H1 (cell line): ENCODE measurements at regions not wholly inside any gene's neighbourhood (a gene's known extent, or its start where the extent isn't known, plus 50 kb on each side); places are given as distances from the start of the nearest gene placed in this dataset.

ENCODE experiments used
- CTCF ChIA-PET: fragments of 300-600 bp; sonication (Branson Sonifier 250); formaldehyde crosslinking; loops from one replicate; lab custom pipeline; 2021; ENCODE audit not compliant: partially characterized antibody; lab: Charles Lee
- POLR2A ChIA-PET: fragments of 300-600 bp; sonication (Branson Sonifier 250); formaldehyde crosslinking; loops from one replicate; lab custom pipeline; 2021; ENCODE audit warnings: inconsistent platforms; ENCODE audit not compliant: partially characterized antibody; lab: Charles Lee
- DNase-seq, 2 experiments: peaks; one replicate each; pipeline versions ENCODE4 v3.0.0 to v3.0.0-alpha.2; 2010 to 2022; ENCODE audit warnings: low spot score in 2 of 2, low read depth in 1 of 2, mixed read lengths in 1 of 2
- FAIRE-seq: peaks from 2 replicates; lab custom pipeline; 2011; peaks lifted over from hg19 to GRCh38; lab: Jason Lieb, UNC
- H2AFZ ChIP-seq: 2 replicates; pipeline ENCODE4 v1.8.1; 2012; ENCODE audit warnings: low read length, inconsistent platforms
- H2AK5ac ChIP-seq: 2 replicates; pipeline ENCODE4 v1.6.1; 2013; ENCODE audit warnings: low read depth, low read length
- H2BK120ac ChIP-seq: replicated peaks from 2 replicates; pipeline ENCODE3; 2013; ENCODE audit warnings: low read depth, low read length, inconsistent platforms
- H2BK12ac ChIP-seq: 2 replicates; pipeline ENCODE4 v1.6.1; 2013; ENCODE audit warnings: low read depth, low read length
- H2BK15ac ChIP-seq: 2 replicates; pipeline ENCODE4 v1.6.1; 2013; ENCODE audit warnings: low read length
- H2BK20ac ChIP-seq: 2 replicates; pipeline ENCODE4 v1.6.1; 2013; ENCODE audit warnings: low read length
- H2BK5ac ChIP-seq: 2 replicates; pipeline ENCODE4 v1.6.1; 2013; ENCODE audit warnings: low read depth, low read length
- H3K14ac ChIP-seq: 2 replicates; pipeline ENCODE4 v1.6.1; 2013; ENCODE audit warnings: inconsistent platforms; ENCODE audit not compliant: insufficient read length
- H3K18ac ChIP-seq: 2 replicates; pipeline ENCODE4 v1.6.1; 2013; ENCODE audit warnings: low read length; ENCODE audit errors: extremely low read depth
- H3K23ac ChIP-seq: 2 replicates; pipeline ENCODE4 v1.6.1; 2013; ENCODE audit warnings: inconsistent platforms; ENCODE audit not compliant: insufficient read length
- H3K23me2 ChIP-seq: 2 replicates; pipeline ENCODE4 v1.6.1; 2013; ENCODE audit warnings: low read depth, low read length
- H3K27ac ChIP-seq: 2 replicates; pipeline ENCODE4 v1.6.1; 2011; ENCODE audit warnings: low read depth, low read length, inconsistent platforms
- H3K27me3 ChIP-seq, 4 experiments: replicated peaks in 1 of 4; 1 replicate in 1 of 4; 2 replicates in 3 of 4; pipeline versions ENCODE4 v1.6.1 to v1.8.1; 2011 to 2013; ENCODE audit warnings: low read length in 3 of 4, mild to moderate bottlenecking in 3 of 4, inconsistent platforms in 2 of 4, mixed read lengths in 2 of 4, moderate library complexity in 1 of 4; ENCODE audit not compliant: control insufficient read depth in 3 of 4, insufficient read depth in 3 of 4; ENCODE audit errors: extremely low read depth in 1 of 4
- H3K36me3 ChIP-seq, 4 experiments: 2 replicates each; pipeline versions ENCODE4 v1.6.1 to v1.8.1; 2011 to 2013; ENCODE audit warnings: mild to moderate bottlenecking in 4 of 4, low read length in 3 of 4, moderate library complexity in 2 of 4, control low read depth in 1 of 4, inconsistent platforms in 1 of 4; ENCODE audit not compliant: insufficient read depth in 4 of 4, control insufficient read depth in 2 of 4
- H3K4ac ChIP-seq: replicated peaks from 2 replicates; pipeline ENCODE3; 2013; ENCODE audit warnings: low read length, low read depth, mixed read lengths, inconsistent platforms; ENCODE audit not compliant: insufficient read length
- H3K4me1 ChIP-seq, 4 experiments: replicated peaks in 1 of 4; 1 replicate in 1 of 4; 2 replicates in 3 of 4; pipeline versions ENCODE4 v1.6.1 to v1.8.1; 2011 to 2013; ENCODE audit warnings: low read length in 3 of 4, inconsistent platforms in 2 of 4, mixed read lengths in 1 of 4; ENCODE audit not compliant: insufficient read depth in 4 of 4, control insufficient read depth in 3 of 4
- H3K4me2 ChIP-seq, 2 experiments: 2 replicates each; pipeline versions ENCODE4 v1.6.1 to v1.8.1; 2011 to 2013; ENCODE audit warnings: low read depth in 2 of 2, low read length in 2 of 2, control low read depth in 1 of 2, inconsistent platforms in 1 of 2, mild to moderate bottlenecking in 1 of 2; ENCODE audit not compliant: insufficient read depth in 1 of 2
- H3K4me3 ChIP-seq, 4 experiments: fragments of 200-600, 300-600 bp in 1 of 4; sonication (generic), shearing (Covaris generic), sonication (Bioruptor Twin) in 1 of 4; 2 replicates each; pipeline versions ENCODE4 v1.5.1 to v1.8.1; 2011 to 2016; ENCODE audit warnings: low read length in 4 of 4, low read depth in 3 of 4, control low read depth in 2 of 4, inconsistent platforms in 2 of 4, mild to moderate bottlenecking in 2 of 4, mixed read lengths in 1 of 4, moderate library complexity in 1 of 4; ENCODE audit not compliant: insufficient read depth in 2 of 4; ENCODE audit errors: extremely low read depth in 1 of 4
- H3K56ac ChIP-seq: replicated peaks from 2 replicates; pipeline ENCODE3; 2013; ENCODE audit warnings: low read depth, mild to moderate bottlenecking, mixed read lengths, low read length, inconsistent platforms; ENCODE audit not compliant: insufficient read length
- H3K79me1 ChIP-seq: 2 replicates; pipeline ENCODE4 v1.6.1; 2013; ENCODE audit warnings: low read depth, low read length, control low read depth
- H3K79me2 ChIP-seq, 2 experiments: 2 replicates each; pipeline versions ENCODE4 v1.6.1 to v1.8.1; 2012 to 2013; ENCODE audit warnings: low read length in 2 of 2, mild to moderate bottlenecking in 2 of 2, inconsistent platforms in 1 of 2; ENCODE audit not compliant: insufficient read depth in 2 of 2, control insufficient read depth in 1 of 2
- H3K9ac ChIP-seq, 4 experiments: replicated peaks in 1 of 4; 1 replicate in 1 of 4; 2 replicates in 3 of 4; pipeline versions ENCODE4 v1.6.1 to v1.8.1; 2011 to 2013; ENCODE audit warnings: low read depth in 3 of 4, low read length in 3 of 4, control low read depth in 2 of 4, mild to moderate bottlenecking in 2 of 4, moderate library complexity in 2 of 4, inconsistent platforms in 1 of 4; ENCODE audit errors: extremely low read depth in 1 of 4
- H3K9me3 ChIP-seq, 2 experiments: 2 replicates each; pipeline versions ENCODE4 v1.6.1 to v1.8.1; 2012 to 2013; ENCODE audit warnings: mild to moderate bottlenecking in 2 of 2, moderate library complexity in 2 of 2, control low read depth in 1 of 2, inconsistent platforms in 1 of 2, low read depth in 1 of 2, low read length in 1 of 2, mixed read lengths in 1 of 2; ENCODE audit not compliant: insufficient read depth in 2 of 2
- H4K20me1 ChIP-seq, 2 experiments: replicated peaks in 1 of 2; 2 replicates each; pipeline versions ENCODE3 to v1.8.1; 2011 to 2013; ENCODE audit warnings: inconsistent platforms in 2 of 2, low read length in 2 of 2, mild to moderate bottlenecking in 1 of 2; ENCODE audit not compliant: insufficient read depth in 2 of 2, control insufficient read depth in 1 of 2
- H4K5ac ChIP-seq: 2 replicates; pipeline ENCODE4 v1.6.1; 2013; ENCODE audit warnings: low read length, low read depth, mixed read lengths, inconsistent platforms; ENCODE audit not compliant: insufficient read length
- H4K8ac ChIP-seq: 2 replicates; pipeline ENCODE4 v1.8.0; 2013; ENCODE audit warnings: mild to moderate bottlenecking, moderate library complexity, low read length, inconsistent platforms; ENCODE audit not compliant: insufficient read depth; ENCODE audit errors: extremely low read depth
- H4K91ac ChIP-seq: replicated peaks from 2 replicates; pipeline ENCODE3; 2013; ENCODE audit warnings: low read length, mixed read lengths, inconsistent platforms; ENCODE audit not compliant: insufficient read length
- KDM1A ChIP-seq: fragments of 200-600, 300-600 bp; sonication (generic); IDR thresholded peaks from 2 replicates; pipeline ENCODE4 v1.7.1; 2016; ENCODE audit warnings: mild to moderate bottlenecking, low read length, borderline replicate concordance
- RAD21 ChIP-seq, 2 experiments: IDR thresholded peaks in 1 of 2; conservative IDR thresholded peaks in 1 of 2; 2 replicates each; pipeline ENCODE4 v1.6.1; 2011; ENCODE audit warnings: low read depth in 2 of 2, low read length in 2 of 2, improper control_type of control experiment in 1 of 2, inconsistent platforms in 1 of 2, mild to moderate bottlenecking in 1 of 2, moderate library complexity in 1 of 2
- WGBS, 2 experiments: shearing (Covaris generic) in 1 of 2; methylation state at CpG; one replicate each; pipeline versions ENCODE4 v1.1.6 to v1.1.7; 2013 to 2015; ENCODE audit warnings: low lambda C conversion rate in 2 of 2, mixed read lengths in 2 of 2, inconsistent platforms in 1 of 2, low coverage in 1 of 2, missing lambda C conversion rate in 1 of 2; ENCODE audit not compliant: insufficient replicate concordance in 2 of 2, insufficient coverage in 1 of 2, insufficient read length in 1 of 2; ENCODE audit errors: extremely low coverage in 1 of 2, missing lambda C conversion rate in 1 of 2; 5-methylcytosine and 5-hydroxymethylcytosine counted together
- TF ChIP-seq, protein P1 (sequence below), 3 experiments: IDR thresholded peaks; 1 replicate in 2 of 3; 2 replicates in 1 of 3; pipeline versions ENCODE4 v1.5.1 to v1.6.1; 2011; ENCODE audit warnings: low read length in 3 of 3, mild to moderate bottlenecking in 3 of 3, inconsistent platforms in 2 of 3, low read depth in 1 of 3, moderate library complexity in 1 of 3; ENCODE audit not compliant: insufficient read depth in 1 of 3; ENCODE audit errors: control extremely low read depth in 1 of 3

DNA sequence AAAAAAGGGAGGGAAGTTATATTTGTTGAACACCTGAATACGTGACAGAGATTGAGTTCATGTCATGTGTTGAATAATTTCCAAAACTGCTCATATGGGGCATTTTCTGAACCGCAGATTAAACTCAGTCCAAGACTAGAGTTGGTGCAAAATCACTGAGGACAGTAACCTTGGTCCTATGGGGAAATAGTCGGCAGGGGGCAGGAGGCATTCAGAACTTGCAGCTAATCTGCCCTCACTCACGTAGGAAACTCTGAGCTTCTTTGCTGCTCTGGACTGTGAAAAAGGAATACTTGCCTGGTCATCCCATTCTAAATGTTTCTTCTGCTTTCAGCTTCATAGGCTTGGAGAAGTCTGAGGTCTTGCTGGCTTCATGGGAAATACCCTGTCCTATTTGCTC lies 228.3 kb upstream of the ZP4 start:
- Histone ChIP-seq H3K27ac (no peak overlapping the region), H4K8ac (no peak overlapping the region), H2BK15ac (no peak overlapping the region), H3K4me3 (no peak overlapping the region), H3K4me1 (peaks cover 0 to 4% (median 0%) of the 10 kb centered on the region in 4 experiments; a peak in 2 of 7 replicates), H2AFZ (peak overlapping the region; percentile 35; the same call in 1 of the 2 replicates), H4K91ac (no peak overlapping the region), H3K23me2 (no peaks in the 10 kb centered on the region), H3K14ac (no peak overlapping the region), H2BK5ac (no peak overlapping the region), H3K79me1 (no peaks in the 10 kb centered on the region), H2BK20ac (no peak overlapping the region), H3K27me3 (no peaks in the 10 kb centered on the region), H4K20me1 (no peaks in the 10 kb centered on the region), H3K79me2 (no peaks in the 10 kb centered on the region), H2BK120ac (no peak overlapping the region), H2AK5ac (no peak overlapping the region), H3K18ac (no peak overlapping the region), H3K9ac (no peak overlapping the region), H3K36me3 (no peaks in the 10 kb centered on the region), H3K9me3 (no peaks in the 10 kb centered on the region), H2BK12ac (no peak overlapping the region), H4K5ac (no peak overlapping the region), H3K23ac (no peak overlapping the region), H3K4me2 (no peak overlapping the region), H3K56ac (no peak overlapping the region), H3K4ac (no peak overlapping the region)
- ChIA-PET CTCF (interaction anchor here (1.0 to 1.1 kb wide), 2 partner anchors 119 to 255 kb away, joined by 4 read pairs; no protein-coding TSS in a partner anchor), POLR2A (no interaction called here)
- TF ChIP-seq KDM1A, result no peak
- peak; percentile 20 to 37; a peak in 3 of 4 replicates for TF ChIP-seq RAD21 (IDR thresholded peaks at IDR 0.05 in 1 of 2, conservative IDR thresholded peaks at IDR 0.05 in 1 of 2; ENCODE audit: low read depth in 2 of 2, low read length in 2 of 2)
- TF ChIP-seq, protein P1, sequence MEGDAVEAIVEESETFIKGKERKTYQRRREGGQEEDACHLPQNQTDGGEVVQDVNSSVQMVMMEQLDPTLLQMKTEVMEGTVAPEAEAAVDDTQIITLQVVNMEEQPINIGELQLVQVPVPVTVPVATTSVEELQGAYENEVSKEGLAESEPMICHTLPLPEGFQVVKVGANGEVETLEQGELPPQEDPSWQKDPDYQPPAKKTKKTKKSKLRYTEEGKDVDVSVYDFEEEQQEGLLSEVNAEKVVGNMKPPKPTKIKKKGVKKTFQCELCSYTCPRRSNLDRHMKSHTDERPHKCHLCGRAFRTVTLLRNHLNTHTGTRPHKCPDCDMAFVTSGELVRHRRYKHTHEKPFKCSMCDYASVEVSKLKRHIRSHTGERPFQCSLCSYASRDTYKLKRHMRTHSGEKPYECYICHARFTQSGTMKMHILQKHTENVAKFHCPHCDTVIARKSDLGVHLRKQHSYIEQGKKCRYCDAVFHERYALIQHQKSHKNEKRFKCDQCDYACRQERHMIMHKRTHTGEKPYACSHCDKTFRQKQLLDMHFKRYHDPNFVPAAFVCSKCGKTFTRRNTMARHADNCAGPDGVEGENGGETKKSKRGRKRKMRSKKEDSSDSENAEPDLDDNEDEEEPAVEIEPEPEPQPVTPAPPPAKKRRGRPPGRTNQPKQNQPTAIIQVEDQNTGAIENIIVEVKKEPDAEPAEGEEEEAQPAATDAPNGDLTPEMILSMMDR (IDR thresholded peaks at IDR 0.05; ENCODE audit: control extremely low read depth in 1 of 3, insufficient read depth in 1 of 3, low read depth in 1 of 3, low read length in 3 of 3), result 0 out of 4 replicates have a peak, but pooled peaks of 1 of the 3 experiments have one; percentile 7
- WGBS, 2 experiments, result 63% methylated on average over 4 of the region's 4 CpGs; no CpG with 5 or more reads in 1 of the 2 experiments
- FAIRE-seq (no peak), DNase-seq (no peak)
